HCT116 (cell line): ENCODE measurements at regions not wholly inside any gene's neighbourhood (a gene's known extent, or its start where the extent isn't known, plus 50 kb on each side); places are given as distances from the start of the nearest gene placed in this dataset.

Experiments
- POLR2A ChIP-seq: IDR thresholded peaks from 2 replicates; pipeline ENCODE4 v1.7.0; 2011; ENCODE audit warnings: borderline replicate concordance; ENCODE audit not compliant: insufficient read depth, insufficient read length; ENCODE audit errors: extremely low read depth
- RAD21 ChIP-seq: IDR thresholded peaks from 2 replicates; pipeline ENCODE4 v1.6.1; 2012; ENCODE audit warnings: low read depth, mild to moderate bottlenecking
- YY1 ChIP-seq: IDR thresholded peaks from 2 replicates; pipeline ENCODE4 v1.6.1; 2011; ENCODE audit warnings: low read length, low read depth, moderate library complexity, mild to moderate bottlenecking; ENCODE audit not compliant: insufficient replicate concordance; ENCODE audit errors: extremely low read depth
- ZNF274 ChIP-seq: fragments of 200-500 bp; sonication (Bioruptor generic); IDR thresholded peaks from 2 replicates; pipeline ENCODE4 v1.6.1; 2014; ENCODE audit warnings: mild to moderate bottlenecking, low read depth, low read length, inconsistent platforms
- TF ChIP-seq, protein P1 (sequence below), 3 experiments: fragments of 200-600 bp in 1 of 3; sonication (generic) in 1 of 3; IDR thresholded peaks in 2 of 3; conservative IDR thresholded peaks in 1 of 3; 2 replicates each; pipeline ENCODE4 v1.5.1; 2012 to 2017; ENCODE audit warnings: low read depth in 2 of 3, low read length in 2 of 3, antibody characterized with exemption in 1 of 3, borderline replicate concordance in 1 of 3, control low read depth in 1 of 3, mild to moderate bottlenecking in 1 of 3, mixed read lengths in 1 of 3, mixed run types in 1 of 3, moderate library complexity in 1 of 3; ENCODE audit not compliant: insufficient read depth in 1 of 3
- TF ChIP-seq, protein P2 (sequence below): IDR thresholded peaks from 2 replicates; pipeline ENCODE4 v1.6.1; 2011; ENCODE audit warnings: mild to moderate bottlenecking, low read length, moderate library complexity; ENCODE audit not compliant: insufficient replicate concordance; ENCODE audit errors: extremely low read depth
- TF ChIP-seq, protein P3 (sequence below): IDR thresholded peaks from 2 replicates; pipeline ENCODE4 v1.6.1; 2012

DNA sequence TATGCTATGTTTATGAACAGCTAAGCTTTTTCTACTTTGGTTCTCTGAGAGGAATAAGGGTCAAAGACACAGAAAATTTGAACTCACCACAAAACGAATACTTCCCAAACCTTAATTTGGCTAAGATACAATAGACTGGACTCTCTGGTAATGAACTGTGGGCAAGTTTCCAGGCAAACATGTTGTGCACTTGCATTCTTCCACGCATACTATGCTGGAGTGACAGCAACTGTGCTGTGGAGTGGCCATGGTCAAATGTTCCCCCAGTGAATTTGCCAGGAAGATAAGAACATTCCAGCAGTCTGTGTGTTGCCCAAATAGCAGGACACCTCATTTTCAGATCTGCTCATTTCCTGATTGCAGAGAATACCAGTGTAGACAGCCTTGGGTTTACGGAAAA is 275.3 kb upstream of the IL12B start:
- TF ChIP-seq ZNF274 (no peak), YY1 (no peak), POLR2A (no peak), RAD21 (no peak)
- TF ChIP-seq, protein P1, sequence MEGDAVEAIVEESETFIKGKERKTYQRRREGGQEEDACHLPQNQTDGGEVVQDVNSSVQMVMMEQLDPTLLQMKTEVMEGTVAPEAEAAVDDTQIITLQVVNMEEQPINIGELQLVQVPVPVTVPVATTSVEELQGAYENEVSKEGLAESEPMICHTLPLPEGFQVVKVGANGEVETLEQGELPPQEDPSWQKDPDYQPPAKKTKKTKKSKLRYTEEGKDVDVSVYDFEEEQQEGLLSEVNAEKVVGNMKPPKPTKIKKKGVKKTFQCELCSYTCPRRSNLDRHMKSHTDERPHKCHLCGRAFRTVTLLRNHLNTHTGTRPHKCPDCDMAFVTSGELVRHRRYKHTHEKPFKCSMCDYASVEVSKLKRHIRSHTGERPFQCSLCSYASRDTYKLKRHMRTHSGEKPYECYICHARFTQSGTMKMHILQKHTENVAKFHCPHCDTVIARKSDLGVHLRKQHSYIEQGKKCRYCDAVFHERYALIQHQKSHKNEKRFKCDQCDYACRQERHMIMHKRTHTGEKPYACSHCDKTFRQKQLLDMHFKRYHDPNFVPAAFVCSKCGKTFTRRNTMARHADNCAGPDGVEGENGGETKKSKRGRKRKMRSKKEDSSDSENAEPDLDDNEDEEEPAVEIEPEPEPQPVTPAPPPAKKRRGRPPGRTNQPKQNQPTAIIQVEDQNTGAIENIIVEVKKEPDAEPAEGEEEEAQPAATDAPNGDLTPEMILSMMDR (IDR thresholded peaks at IDR 0.05 in 2 of 3, conservative IDR thresholded peaks at IDR 0.05 in 1 of 3; ENCODE audit: borderline replicate concordance in 1 of 3, insufficient read depth in 1 of 3, low read depth in 2 of 3, low read length in 2 of 3): no peak
- TF ChIP-seq, protein P2, sequence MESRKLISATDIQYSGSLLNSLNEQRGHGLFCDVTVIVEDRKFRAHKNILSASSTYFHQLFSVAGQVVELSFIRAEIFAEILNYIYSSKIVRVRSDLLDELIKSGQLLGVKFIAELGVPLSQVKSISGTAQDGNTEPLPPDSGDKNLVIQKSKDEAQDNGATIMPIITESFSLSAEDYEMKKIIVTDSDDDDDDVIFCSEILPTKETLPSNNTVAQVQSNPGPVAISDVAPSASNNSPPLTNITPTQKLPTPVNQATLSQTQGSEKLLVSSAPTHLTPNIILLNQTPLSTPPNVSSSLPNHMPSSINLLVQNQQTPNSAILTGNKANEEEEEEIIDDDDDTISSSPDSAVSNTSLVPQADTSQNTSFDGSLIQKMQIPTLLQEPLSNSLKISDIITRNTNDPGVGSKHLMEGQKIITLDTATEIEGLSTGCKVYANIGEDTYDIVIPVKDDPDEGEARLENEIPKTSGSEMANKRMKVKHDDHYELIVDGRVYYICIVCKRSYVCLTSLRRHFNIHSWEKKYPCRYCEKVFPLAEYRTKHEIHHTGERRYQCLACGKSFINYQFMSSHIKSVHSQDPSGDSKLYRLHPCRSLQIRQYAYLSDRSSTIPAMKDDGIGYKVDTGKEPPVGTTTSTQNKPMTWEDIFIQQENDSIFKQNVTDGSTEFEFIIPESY: no peak
- TF ChIP-seq, protein P3, sequence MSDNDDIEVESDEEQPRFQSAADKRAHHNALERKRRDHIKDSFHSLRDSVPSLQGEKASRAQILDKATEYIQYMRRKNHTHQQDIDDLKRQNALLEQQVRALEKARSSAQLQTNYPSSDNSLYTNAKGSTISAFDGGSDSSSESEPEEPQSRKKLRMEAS: no peak
